ENCODE measurements at regions not wholly inside any gene's neighbourhood (a gene's known extent, or its start where the extent isn't known, plus 50 kb on each side); places are given as distances from the start of the nearest gene placed in this dataset.

GRCh38 chr10:4758256-4758655 is 67.8 kb upstream of the AKR1E2 start:
- ATAC-seq (ENCODE audit: insufficient number of reproducible peaks, low FRiP score, low read depth), result no peak
- H3K36me3 ChIP-seq, result no peaks in the 10 kb centered on the region

DNA sequence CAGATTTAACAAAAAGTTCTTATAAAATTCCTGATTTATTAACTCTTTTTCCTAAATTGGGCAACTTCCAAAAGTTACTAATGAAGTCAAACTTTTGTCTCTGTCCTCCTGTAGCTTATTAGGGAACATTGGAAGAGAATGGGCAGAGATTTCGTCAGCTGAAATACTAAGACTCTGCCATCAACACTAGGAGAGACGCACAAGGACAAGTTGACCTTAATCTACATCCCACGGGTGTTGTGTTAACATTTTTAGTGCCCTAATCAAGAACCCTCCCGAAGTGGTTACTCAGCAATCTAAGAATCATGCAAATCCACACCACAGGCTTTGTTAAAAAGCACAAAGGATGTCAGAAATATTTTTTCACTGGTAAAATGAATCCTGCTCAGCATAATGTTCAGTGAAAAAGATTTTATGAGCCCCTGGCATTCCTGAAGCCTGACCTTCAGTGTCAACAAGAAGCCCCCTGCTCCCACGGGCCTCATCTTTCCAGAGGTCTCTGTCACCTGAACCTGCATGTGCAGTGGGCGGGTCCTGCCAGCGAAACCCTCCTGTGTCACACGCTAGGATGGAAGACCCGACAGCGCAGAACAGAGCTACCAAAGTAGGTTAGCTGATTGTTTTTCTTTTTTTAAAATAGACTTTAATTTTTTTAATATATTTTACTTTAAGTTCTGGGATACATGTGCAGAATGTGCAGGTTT is 70.6 kb upstream of the AKR1E2 start:
- Histone ChIP-seq H3K27me3 (replicated peaks; ENCODE audit: insufficient read depth) (no peaks in the 10 kb centered on the region), H3K4me3 (no peak overlapping the region), H3K36me3 (no peaks in the 10 kb centered on the region), H3K27ac (no peak overlapping the region), H3K4me1 (ENCODE audit: control insufficient read depth in 1 of 2, low read depth in 2 of 2) (no peaks in the 10 kb centered on the region), H3K9me3 (no peaks in the 10 kb centered on the region)
- DNase-seq (ENCODE audit: low spot score), result no peak
- ATAC-seq (ENCODE audit: insufficient number of reproducible peaks, low FRiP score, low read depth), result no peak
- no peak for TF ChIP-seq CTCF (IDR thresholded peaks at IDR 0.05)

More at GRCh38 chr10:4758256-4758655, 67.8 kb upstream of the AKR1E2 start:
- no peaks in the 10 kb centered on the region for H3K9me3 ChIP-seq
- no peaks in the 10 kb centered on the region for H3K27me3 ChIP-seq (replicated peaks; ENCODE audit: insufficient read depth)
- no peak for TF ChIP-seq CTCF (IDR thresholded peaks at IDR 0.05)
- H3K4me3 ChIP-seq, result no peak overlapping the region
- H3K27ac ChIP-seq, result no peak overlapping the region
- DNase-seq (ENCODE audit: low spot score), result no peak
- no peaks in the 10 kb centered on the region for H3K4me1 ChIP-seq (ENCODE audit: control insufficient read depth in 1 of 2, low read depth in 2 of 2)

GRCh38 chr10:4754143-4754542 is 71.9 kb upstream of the AKR1E2 start:
- H3K4me1 ChIP-seq (ENCODE audit: control insufficient read depth in 1 of 2, low read depth in 2 of 2), result no peaks in the 10 kb centered on the region
- ATAC-seq (ENCODE audit: insufficient number of reproducible peaks, low FRiP score, low read depth), result no peak
- H3K4me3 ChIP-seq, result no peak overlapping the region
- no peak for TF ChIP-seq CTCF (IDR thresholded peaks at IDR 0.05)
- H3K27ac ChIP-seq, result no peak overlapping the region
- DNase-seq (ENCODE audit: low spot score), result no peak
- H3K36me3 ChIP-seq, result no peaks in the 10 kb centered on the region
- H3K27me3 ChIP-seq (replicated peaks; ENCODE audit: insufficient read depth), result no peaks in the 10 kb centered on the region
- no peaks in the 10 kb centered on the region for H3K9me3 ChIP-seq

GRCh38 chr10:4751211-4751610 is 74.8 kb upstream of the AKR1E2 start:
- TF ChIP-seq CTCF (IDR thresholded peaks at IDR 0.05), result no peak
- ATAC-seq (ENCODE audit: insufficient number of reproducible peaks, low FRiP score, low read depth) (no peak), DNase-seq (ENCODE audit: low spot score) (no peak)
- H3K27ac ChIP-seq, result no peak overlapping the region
- H3K4me3 ChIP-seq, result no peak overlapping the region
- no peaks in the 10 kb centered on the region for H3K36me3 ChIP-seq
- no peaks in the 10 kb centered on the region for H3K4me1 ChIP-seq (ENCODE audit: control insufficient read depth in 1 of 2, low read depth in 2 of 2)
- no peaks in the 10 kb centered on the region for H3K9me3 ChIP-seq
- no peaks in the 10 kb centered on the region for H3K27me3 ChIP-seq (replicated peaks; ENCODE audit: insufficient read depth)

DNA sequence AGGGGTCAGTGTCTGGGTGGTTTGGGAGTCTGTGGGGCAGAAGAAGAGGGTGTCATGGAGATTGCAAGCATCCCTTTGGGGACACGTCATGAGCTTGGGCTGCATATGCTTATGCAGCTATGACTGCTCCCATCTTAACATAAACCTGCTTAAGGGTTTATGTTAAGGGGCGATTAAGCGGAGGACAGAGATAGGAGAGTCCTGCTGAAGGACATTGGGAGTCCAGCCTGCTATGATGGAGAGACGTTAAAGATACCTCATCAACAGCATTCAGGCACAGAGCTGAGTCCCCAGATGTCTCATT is 76.8 kb upstream of the AKR1E2 start:
- H3K4me1 ChIP-seq (ENCODE audit: control insufficient read depth in 1 of 2, low read depth in 2 of 2), result no peaks in the 10 kb centered on the region
- no peak for DNase-seq (ENCODE audit: low spot score)
- H3K9me3 ChIP-seq, result no peaks in the 10 kb centered on the region
- H3K36me3 ChIP-seq, result no peaks in the 10 kb centered on the region
- TF ChIP-seq CTCF (IDR thresholded peaks at IDR 0.05), result no peak
- H3K4me3 ChIP-seq, result no peak overlapping the region
- no peak overlapping the region for H3K27ac ChIP-seq
- no peaks in the 10 kb centered on the region for H3K27me3 ChIP-seq (replicated peaks; ENCODE audit: insufficient read depth)
- ATAC-seq (ENCODE audit: insufficient number of reproducible peaks, low FRiP score, low read depth), result no peak
